Astrocyte of the cerebellum (primary cell): ENCODE measurements at regions not wholly inside any gene's neighbourhood (a gene's known extent, or its start where the extent isn't known, plus 50 kb on each side); places are given as distances from the start of the nearest gene placed in this dataset.
A peak's percentile ranks its signal among the peaks of the same experiment; 100 is the strongest.

ENCODE experiments used
- DNase-seq: peaks from one replicate; pipeline ENCODE4 v3.0.0-alpha.2; 2011; ENCODE audit warnings: low read depth
- H3K4me3 ChIP-seq: 2 replicates; pipeline ENCODE4 v1.5.1; 2011; ENCODE audit warnings: mild to moderate bottlenecking, low read depth, low read length, moderate library complexity
- in situ Hi-C: cut with HindIII; loops from 2 replicates; pipeline ENCODE4 v1.10.0; 2017; ENCODE audit warnings: low sequenced_read_pairs
- TF ChIP-seq, protein P1 (sequence below): IDR thresholded peaks from 2 replicates; pipeline ENCODE4 v1.5.1; 2012; ENCODE audit warnings: low read length, low read depth, moderate library complexity, mild to moderate bottlenecking; ENCODE audit errors: missing control alignments

DNA sequence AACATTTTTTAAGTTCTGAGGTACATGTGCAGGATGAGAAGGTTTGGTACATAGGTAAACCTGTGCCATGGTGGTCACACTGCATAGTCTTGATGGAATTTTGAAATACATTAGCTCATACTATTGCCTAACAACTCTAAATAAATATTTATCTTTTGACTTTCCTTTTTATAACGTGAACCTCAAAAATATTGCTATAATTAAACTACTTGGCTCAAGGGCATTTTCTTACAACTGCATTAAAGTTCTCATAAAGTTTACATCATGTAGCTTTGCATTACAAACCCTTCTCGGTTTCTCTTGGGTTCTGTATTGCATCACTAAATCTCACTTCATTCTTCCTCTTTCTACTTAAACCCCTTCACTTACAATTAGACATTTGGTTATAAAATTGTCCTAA, 636.0 kb upstream of the PTCHD4 start:
- DNase-seq: no peak
- TF ChIP-seq, protein P1, sequence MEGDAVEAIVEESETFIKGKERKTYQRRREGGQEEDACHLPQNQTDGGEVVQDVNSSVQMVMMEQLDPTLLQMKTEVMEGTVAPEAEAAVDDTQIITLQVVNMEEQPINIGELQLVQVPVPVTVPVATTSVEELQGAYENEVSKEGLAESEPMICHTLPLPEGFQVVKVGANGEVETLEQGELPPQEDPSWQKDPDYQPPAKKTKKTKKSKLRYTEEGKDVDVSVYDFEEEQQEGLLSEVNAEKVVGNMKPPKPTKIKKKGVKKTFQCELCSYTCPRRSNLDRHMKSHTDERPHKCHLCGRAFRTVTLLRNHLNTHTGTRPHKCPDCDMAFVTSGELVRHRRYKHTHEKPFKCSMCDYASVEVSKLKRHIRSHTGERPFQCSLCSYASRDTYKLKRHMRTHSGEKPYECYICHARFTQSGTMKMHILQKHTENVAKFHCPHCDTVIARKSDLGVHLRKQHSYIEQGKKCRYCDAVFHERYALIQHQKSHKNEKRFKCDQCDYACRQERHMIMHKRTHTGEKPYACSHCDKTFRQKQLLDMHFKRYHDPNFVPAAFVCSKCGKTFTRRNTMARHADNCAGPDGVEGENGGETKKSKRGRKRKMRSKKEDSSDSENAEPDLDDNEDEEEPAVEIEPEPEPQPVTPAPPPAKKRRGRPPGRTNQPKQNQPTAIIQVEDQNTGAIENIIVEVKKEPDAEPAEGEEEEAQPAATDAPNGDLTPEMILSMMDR: no peak
- no peak overlapping the region for H3K4me3 ChIP-seq
- in situ Hi-C loops: no loop called here

DNA sequence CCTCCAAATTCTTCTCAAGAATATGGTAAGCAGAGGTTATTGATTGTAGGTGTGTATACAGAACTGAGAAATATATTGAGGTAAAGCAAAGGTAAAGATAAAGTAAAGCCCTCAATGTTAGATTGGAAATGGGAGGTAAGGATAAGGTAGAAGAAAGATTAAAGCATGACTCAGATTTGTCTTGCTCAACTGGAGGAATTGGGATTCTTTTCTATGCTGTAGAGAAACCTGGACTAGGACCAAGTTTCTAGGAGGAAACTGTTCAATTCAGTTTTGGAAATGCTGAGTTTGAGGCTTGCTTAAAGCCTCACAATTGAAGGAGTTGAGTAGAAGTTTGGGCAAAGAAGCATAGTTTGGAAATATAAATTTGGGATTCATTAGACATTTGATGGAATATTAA, 634.0 kb upstream of the PTCHD4 start:
- no peak for DNase-seq
- no peak overlapping the region for H3K4me3 ChIP-seq
- TF ChIP-seq, protein P1: no peak
- in situ Hi-C loops: no loop called here

DNA sequence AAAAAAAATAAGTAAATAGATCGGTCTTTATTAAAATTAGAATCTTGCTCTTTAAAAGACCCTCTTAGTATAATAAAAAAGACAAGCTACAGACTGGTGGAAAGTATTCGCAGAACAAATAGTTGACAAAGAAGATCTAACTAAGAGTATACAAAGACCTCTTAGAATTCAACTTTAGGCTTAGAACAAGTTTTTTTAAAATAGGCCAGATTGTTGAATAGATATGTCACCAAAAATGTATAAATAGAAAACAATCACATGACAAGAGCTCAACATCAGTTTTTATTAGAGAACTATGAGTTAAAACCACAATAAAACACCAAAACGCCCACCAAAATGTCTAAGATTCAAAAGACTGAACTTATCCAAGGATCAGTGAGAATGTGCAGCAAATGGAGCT, 632.7 kb upstream of the PTCHD4 start:
- no peak for DNase-seq
- in situ Hi-C loops: no loop called here
- H3K4me3 ChIP-seq: no peak overlapping the region
- TF ChIP-seq, protein P1: no peak

DNA sequence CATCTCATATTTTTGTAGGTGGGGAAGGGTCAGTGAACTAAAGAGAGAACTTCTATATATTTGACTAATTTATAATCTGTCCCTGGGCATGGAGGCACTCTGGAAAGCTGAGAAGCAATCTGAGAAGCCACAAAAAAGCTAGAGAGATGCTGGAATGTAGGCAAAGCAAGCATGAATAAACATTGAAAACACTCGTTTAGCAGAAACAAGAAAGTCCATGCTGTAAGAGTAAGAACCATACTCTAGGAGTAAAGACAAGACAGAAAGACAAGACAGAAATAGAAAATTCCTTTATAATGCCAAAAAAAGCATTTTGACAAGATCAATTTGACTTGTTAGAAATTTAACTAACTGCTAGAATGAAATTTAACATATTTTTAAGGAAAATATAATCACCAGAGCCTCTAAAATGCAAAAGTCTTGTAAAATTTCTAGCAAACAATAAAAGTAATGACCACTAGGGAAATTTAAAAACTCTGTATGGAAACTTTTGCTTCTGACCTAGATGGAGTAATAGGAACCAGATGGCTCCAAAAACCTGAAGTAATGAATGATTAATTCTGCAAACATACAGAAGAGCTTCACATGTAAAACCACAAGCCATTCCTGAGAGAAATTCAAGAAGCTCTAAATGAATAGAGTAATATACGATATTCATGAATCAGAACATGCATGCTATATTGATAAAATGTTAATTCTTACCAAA, 625.7 kb upstream of the PTCHD4 start:
- no peak overlapping the region for H3K4me3 ChIP-seq
- TF ChIP-seq, protein P1: no peak
- DNase-seq: peak; percentile 73
- in situ Hi-C loops: no loop called here

DNA sequence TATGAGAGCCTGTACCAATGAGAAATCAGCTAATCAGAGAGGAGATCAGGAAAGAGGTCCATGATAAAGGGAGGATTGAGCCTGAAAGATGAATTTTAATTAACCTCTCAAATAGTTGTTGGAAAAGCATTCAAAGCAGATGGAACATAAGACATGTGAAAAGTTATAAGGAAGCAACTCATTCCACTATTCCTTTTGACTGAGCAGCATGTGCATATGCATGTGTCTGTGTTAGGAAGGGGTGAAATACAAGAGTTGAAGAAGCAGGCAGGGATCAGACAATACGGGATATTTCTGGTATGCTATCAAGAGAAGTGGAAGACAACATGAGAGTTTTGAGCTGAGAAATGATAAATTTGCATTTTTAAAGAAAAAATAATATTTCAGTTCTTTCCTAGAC, 624.8 kb upstream of the PTCHD4 start:
- in situ Hi-C loops: no loop called here
- TF ChIP-seq, protein P1: no peak
- no peak overlapping the region for H3K4me3 ChIP-seq
- no peak for DNase-seq

DNA sequence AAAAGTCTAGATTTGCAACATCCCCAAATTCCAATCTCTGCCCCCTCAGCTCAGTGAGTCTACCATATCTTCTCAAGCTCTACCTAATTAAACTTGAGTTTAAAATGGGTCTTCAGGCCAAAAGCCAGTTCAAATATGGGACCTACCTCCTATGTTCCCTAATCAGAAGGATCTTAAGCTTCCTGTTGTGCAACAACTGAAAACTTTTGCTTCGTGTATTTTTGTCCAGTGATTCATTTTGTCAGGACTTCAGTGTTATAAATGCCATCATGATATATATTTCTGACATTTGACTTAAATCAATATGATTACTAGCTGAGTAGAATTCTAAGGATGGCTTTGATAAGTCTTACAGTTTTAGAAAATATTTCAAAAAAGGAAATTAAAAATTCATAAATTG, 622.6 kb upstream of the PTCHD4 start:
- no peak overlapping the region for H3K4me3 ChIP-seq
- in situ Hi-C loops: no loop called here
- TF ChIP-seq, protein P1: no peak
- no peak for DNase-seq
